ENCODE measurements at regions not wholly inside any gene's neighbourhood (a gene's known extent, or its start where the extent isn't known, plus 50 kb on each side); places are given as distances from the start of the nearest gene placed in this dataset.

DNA sequence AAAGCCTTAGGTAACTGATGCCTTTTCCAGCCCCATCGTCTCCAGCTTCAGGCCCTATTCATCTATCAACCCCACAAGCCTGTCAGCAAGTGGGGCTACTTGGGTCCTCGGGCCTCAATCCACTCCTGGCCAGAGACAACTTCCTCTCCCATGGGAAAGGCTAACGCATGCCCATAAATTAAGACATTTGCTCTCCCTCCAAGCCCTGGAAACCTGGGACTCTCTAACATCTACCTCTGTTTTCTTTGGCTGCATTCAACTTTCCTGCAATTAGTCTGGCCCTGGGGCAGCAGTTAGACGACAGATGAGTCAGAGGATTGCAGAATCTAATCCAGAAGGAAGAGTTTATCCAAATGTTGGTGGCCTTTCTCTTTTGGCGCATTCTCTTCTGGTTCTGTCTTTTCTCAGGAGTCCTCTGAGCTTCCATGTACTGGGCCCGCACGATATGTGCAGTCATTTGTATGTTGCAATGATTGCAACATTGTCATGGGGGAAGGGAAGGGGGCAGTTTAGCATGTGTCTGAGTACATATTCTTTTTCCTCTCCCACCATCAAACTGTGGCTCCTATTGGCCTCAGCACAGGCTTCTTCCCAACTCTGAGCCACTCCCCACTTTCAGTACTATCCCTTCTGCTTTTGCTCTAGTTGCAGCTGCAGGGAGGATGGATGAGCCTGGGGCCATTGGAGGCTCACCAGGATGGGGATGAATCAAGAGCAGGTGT lies 54.4 kb downstream of the NAV1 start:
- no peak overlapping the region for H2AFZ ChIP-seq (ENCODE audit: insufficient read depth, low read depth, low read length, poor library complexity, severe bottlenecking)
- peak overlapping the region in 5 of 7 donors; percentile 46 to 80 (median 68) for H3K27ac Mint-ChIP-seq
- peaks cover 0 to 4% of the 10 kb centered on the region in 2 donors for H3K36me3 Mint-ChIP-seq
- no peaks in the 10 kb centered on the region for H4K20me1 ChIP-seq (ENCODE audit: insufficient read depth, low read length)
- H3K27me3 Mint-ChIP-seq (ENCODE audit: low read depth in 3 of 3) = peaks cover 0 to 3% (median 2%) of the 10 kb centered on the region in 3 donors
- peak overlapping the region in 1 of 3 experiments; percentile 5 for H3K4me3 ChIP-seq (replicated peaks in 1 of 3; ENCODE audit: low read depth in 2 of 3, low read length in 3 of 3)
- peak overlapping the region; percentile 48 for H3K4me2 ChIP-seq (replicated peaks; ENCODE audit: extremely low read depth, low read length, poor library complexity, severe bottlenecking)
- H3K9ac ChIP-seq (ENCODE audit: insufficient read depth, low read length, poor library complexity, severe bottlenecking) = no peak overlapping the region
- peaks cover 34 to 45% of the 10 kb centered on the region in 2 donors for H3K4me1 ChIP-seq (ENCODE audit: control insufficient read depth in 1 of 2, insufficient read depth in 2 of 2, low read length in 2 of 2)
- no peak for TF ChIP-seq CTCF (IDR thresholded peaks at IDR 0.05)
- no peaks in the 10 kb centered on the region for H3K36me3 ChIP-seq (replicated peaks in 1 of 2; ENCODE audit: control insufficient read depth in 1 of 2, insufficient read depth in 2 of 2, low read length in 2 of 2)
- H3K27ac ChIP-seq (ENCODE audit: low read depth in 1 of 2, low read length in 2 of 2) = peak overlapping the region in 1 of 2 donors; percentile 17
- intact Hi-C loops (cut with micrococcal nuclease) = no loop called here
- peaks cover 48% of the 10 kb centered on the region for H3K4me1 Mint-ChIP-seq
- WGBS (ENCODE audit: insufficient coverage) = 52% methylated on average over 3 of the region's 7 CpGs
- H3K4me3 Mint-ChIP-seq = peak overlapping the region in 1 of 2 donors; percentile 80
- no peaks in the 10 kb centered on the region for H3K27me3 ChIP-seq (ENCODE audit: control insufficient read depth in 2 of 2, insufficient read depth in 2 of 2, low read length in 2 of 2)
- no peaks in the 10 kb centered on the region for H3K9me3 ChIP-seq (replicated peaks in 1 of 2; ENCODE audit: control insufficient read depth in 1 of 2, insufficient read depth in 1 of 2, low read length in 2 of 2)
- H3K79me2 ChIP-seq (ENCODE audit: insufficient read depth, low read length) = no peaks in the 10 kb centered on the region
- peak; percentile 64 to 78 (median 65) for DNase-seq
- peaks cover 0 to 3% (median 0%) of the 10 kb centered on the region in 7 donors for H3K9me3 Mint-ChIP-seq

GRCh38 chr1:201594575-201595245 lies 55.8 kb downstream of the NAV1 start:
- no peak for TF ChIP-seq CTCF (IDR thresholded peaks at IDR 0.05)
- Histone ChIP-seq H3K4me2 (replicated peaks; ENCODE audit: extremely low read depth, low read length, poor library complexity, severe bottlenecking) (no peak overlapping the region), H3K36me3 (replicated peaks in 1 of 2; ENCODE audit: control insufficient read depth in 1 of 2, insufficient read depth in 2 of 2, low read length in 2 of 2) (no peaks in the 10 kb centered on the region), H3K27ac (ENCODE audit: low read depth in 1 of 2, low read length in 2 of 2) (no peak overlapping the region), H3K9me3 (replicated peaks in 1 of 2; ENCODE audit: control insufficient read depth in 1 of 2, insufficient read depth in 1 of 2, low read length in 2 of 2) (no peaks in the 10 kb centered on the region), H3K4me3 (replicated peaks in 1 of 3; ENCODE audit: low read depth in 2 of 3, low read length in 3 of 3) (no peak overlapping the region), H3K9ac (ENCODE audit: insufficient read depth, low read length, poor library complexity, severe bottlenecking) (no peak overlapping the region), H4K20me1 (ENCODE audit: insufficient read depth, low read length) (no peaks in the 10 kb centered on the region), H3K4me1 (ENCODE audit: control insufficient read depth in 1 of 2, insufficient read depth in 2 of 2, low read length in 2 of 2) (peaks cover 34 to 45% of the 10 kb centered on the region in 2 donors), H3K27me3 (ENCODE audit: control insufficient read depth in 2 of 2, insufficient read depth in 2 of 2, low read length in 2 of 2) (no peaks in the 10 kb centered on the region), H2AFZ (ENCODE audit: insufficient read depth, low read depth, low read length, poor library complexity, severe bottlenecking) (no peak overlapping the region), H3K79me2 (ENCODE audit: insufficient read depth, low read length) (no peaks in the 10 kb centered on the region)
- intact Hi-C loops (cut with micrococcal nuclease) = no loop called here
- Mint-ChIP-seq H3K4me3 (no peak overlapping the region), H3K4me1 (peaks cover 50% of the 10 kb centered on the region), H3K9me3 (peaks cover 0 to 3% (median 0%) of the 10 kb centered on the region in 7 donors), H3K27ac (peak overlapping the region in 1 of 7 donors; percentile 64), H3K27me3 (ENCODE audit: low read depth in 3 of 3) (peaks cover 0 to 3% (median 2%) of the 10 kb centered on the region in 3 donors), H3K36me3 (peaks cover 0 to 4% of the 10 kb centered on the region in 2 donors)
- 47% methylated on average over 8 of the region's 9 CpGs for WGBS (ENCODE audit: insufficient coverage)
- no peak for DNase-seq

Measured in CD14-positive monocyte (primary cell).